ENCODE measurements at regions not wholly inside any gene's neighbourhood (a gene's known extent, or its start where the extent isn't known, plus 50 kb on each side); places are given as distances from the start of the nearest gene placed in this dataset.

DNA sequence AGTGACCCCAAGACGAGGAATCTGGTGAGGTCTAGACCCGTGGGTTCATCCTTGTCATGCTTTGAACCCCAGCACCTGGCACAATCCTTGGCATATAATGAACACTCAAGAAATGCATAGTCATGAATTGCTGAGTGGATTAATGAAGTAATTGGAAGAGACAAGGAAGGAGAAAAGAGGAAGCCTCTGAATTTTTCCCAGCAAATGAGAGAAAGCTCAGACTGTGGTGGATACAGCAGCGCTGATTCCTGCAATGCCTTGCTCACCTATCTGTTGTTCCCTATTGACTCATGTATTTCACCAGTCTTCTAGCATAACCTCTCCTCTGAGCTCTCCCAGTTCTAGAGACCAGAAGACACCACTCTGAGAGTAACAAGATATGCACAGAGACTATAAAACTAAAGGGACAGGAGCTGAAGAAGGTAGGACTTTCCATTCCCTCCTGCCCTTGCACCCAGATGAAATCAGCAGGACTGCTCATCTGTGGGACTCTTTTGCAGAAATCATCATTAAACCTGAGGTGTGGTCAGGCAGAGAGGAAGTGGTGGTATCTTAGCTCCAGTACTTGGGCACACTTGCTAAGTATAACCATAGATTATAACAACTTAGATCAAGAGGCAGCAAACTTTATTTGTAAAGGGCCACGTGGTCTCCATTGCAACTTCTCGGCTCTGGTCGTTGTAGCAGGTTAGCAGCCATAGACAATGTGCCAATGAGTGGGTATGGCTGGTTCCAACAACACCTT is 102.8 kb downstream of the MAF start:
- DNase-seq (ENCODE audit: low read depth in 2 of 2): no peak

GRCh38 chr16:79493911-79494310 is 106.6 kb downstream of the MAF start:
- no peak for DNase-seq (ENCODE audit: low read depth in 2 of 2)

DNA sequence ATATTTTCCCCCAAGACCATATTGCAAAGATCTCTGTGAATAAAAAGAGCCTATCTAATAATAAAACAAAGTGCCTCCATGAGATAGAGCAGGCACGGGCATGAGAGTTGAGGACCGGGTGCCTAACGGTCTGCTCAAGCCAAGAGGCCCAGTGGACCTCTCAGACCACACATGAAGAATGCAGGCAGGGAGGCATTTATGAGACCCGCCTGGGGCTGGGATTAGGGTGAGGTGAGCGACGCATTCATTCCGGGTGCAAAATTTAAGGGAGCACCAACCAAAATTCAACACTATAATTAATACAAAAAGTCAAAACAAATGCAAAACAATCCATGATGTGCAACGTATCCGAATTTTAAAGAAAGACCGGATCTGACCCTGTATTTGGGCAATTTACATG is 108.5 kb downstream of the MAF start:
- DNase-seq (ENCODE audit: low read depth in 2 of 2): no peak

- DNase-seq (ENCODE audit: low read depth in 2 of 2): no peak
Observed at GRCh38 chr16:79485020-79485419, 115.5 kb downstream of the MAF start.

DNA sequence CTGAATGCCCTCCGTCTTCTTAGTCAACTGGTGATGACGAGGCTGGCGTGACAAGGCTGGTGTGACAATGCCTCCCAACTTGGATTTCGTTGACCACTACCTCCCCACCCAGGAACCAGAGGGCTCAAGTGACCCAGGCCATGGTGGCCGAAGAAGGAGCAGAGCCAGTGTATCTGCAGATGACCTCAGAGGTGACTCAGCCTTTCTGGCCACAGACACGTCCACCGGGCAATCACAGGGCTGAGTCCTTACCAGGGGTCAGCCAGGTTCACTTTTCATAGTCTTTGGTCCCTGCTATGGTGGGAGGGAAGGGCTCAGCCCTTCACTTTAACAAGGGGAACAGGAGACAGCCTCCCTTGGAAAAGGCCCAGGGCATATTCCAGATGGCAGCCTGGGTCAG is 116.3 kb downstream of the MAF start:
- DNase-seq (ENCODE audit: low read depth in 2 of 2): no peak

GRCh38 chr16:79483336-79483735 is 117.2 kb downstream of the MAF start:
- no peak for DNase-seq (ENCODE audit: low read depth in 2 of 2)

GRCh38 chr16:79482011-79482410 is 118.5 kb downstream of the MAF start:
- DNase-seq (ENCODE audit: low read depth in 2 of 2): no peak

DNA sequence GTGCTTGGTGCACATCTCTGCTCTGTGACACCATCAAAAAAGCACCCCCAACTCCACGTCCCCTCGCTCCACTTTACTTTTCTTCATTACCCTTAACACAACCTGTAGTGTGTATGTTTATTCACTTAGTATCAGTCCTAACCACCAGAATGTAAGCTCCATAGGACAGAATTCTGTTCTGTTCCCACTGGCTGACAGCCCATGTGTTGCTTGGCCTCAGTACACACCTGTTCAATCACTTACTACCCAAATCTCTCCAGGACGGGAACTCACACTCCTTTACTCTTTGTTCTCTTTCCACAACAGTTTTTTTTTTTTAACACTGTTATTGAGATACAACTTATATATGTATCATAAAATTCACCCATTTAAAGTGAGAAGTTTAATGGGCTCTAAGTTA is 119.6 kb downstream of the MAF start:
- DNase-seq (ENCODE audit: low read depth in 2 of 2): no peak

DNA sequence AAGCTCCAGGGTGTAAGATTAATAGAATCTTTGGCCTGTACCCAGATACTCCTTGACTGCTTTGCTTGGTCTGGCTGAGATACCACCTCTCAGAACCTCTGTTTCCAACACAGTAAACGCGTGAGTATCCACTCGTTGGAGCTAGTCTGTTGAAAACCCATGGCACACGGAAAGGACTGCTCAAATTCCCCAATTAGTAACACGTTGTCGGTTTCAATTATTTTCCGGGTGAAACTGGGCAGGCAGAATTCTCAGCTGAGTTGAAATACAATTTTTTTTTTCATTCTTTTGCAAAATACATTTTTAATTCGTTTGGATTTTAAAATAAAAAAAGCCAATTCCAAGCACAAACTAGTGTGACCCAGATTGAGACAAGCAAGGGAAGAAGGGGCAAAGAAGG is 120.5 kb downstream of the MAF start:
- no peak for DNase-seq (ENCODE audit: low read depth in 2 of 2)

GRCh38 chr16:79476580-79476979 is 124.0 kb downstream of the MAF start:
- no peak for DNase-seq (ENCODE audit: low read depth in 2 of 2)

- no peak for DNase-seq (ENCODE audit: low read depth in 2 of 2)
Observed at GRCh38 chr16:79475841-79476240, 124.7 kb downstream of the MAF start.

DNA sequence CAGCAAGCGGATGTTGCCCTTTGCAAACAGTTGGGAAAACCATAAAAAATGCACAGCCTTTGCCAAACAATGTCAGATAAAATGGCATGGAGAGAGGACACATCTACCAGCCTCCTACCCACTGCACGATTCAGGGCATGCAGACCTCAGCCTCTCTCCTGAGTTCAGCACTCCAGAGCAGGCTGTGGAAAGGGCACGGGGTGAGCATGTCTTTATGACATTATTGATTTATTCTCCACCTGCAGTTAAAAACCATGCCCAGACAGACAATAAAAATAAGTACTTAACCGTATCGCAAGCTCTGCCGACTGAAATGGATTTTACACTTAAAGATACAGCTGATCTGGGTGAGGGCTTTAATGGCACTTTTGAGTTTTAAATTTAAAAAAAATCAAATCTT is 127.1 kb downstream of the MAF start:
- DNase-seq (ENCODE audit: low read depth in 2 of 2): no peak

DNA sequence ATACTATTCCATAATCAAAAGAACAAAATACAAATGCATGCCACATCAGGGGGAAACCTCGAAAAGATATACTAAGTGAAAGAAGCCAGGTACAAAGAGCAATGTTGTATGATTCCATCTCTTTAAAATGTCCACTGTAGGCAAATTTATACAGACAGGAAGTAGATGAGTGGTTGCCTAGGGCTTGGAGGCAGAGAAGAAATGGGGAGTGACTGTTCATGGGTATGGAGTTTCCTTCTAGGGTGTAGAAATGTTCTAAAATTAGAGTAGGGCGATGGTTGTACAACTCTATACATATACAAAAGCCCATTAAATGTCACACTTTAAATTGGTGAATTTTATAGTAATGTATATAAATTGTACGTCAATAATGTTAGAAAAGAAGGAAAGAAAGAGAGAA is 128.1 kb downstream of the MAF start:
- DNase-seq (ENCODE audit: low read depth in 2 of 2): no peak

- DNase-seq (ENCODE audit: low read depth in 2 of 2): no peak
Observed at GRCh38 chr16:79469999-79470398, 130.5 kb downstream of the MAF start.

DNA sequence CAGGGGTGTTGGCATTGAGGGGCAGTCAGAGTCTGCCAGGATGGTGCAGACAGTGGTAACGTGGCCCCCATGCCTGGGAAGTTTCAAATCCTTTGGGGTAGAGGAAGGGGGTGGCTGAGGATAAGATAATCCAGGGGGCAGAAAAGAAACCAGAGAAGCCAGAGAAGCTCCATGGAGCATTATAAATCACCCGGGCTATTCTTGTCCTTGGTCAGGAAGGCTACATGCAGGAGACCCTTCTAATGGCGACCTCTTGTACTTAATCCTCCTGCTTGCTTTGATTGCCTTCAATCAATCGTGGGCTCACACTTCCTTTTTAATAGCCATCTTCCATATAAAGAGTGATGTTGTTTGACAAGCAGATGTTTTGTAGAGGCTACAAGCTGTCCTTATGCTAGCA is 131.9 kb downstream of the MAF start:
- DNase-seq (ENCODE audit: low read depth in 2 of 2): no peak

- DNase-seq (ENCODE audit: low read depth in 2 of 2): no peak
Observed at GRCh38 chr16:79468121-79468552, 132.4 kb downstream of the MAF start.

GRCh38 chr16:79466111-79466510 is 134.4 kb downstream of the MAF start:
- no peak for DNase-seq (ENCODE audit: low read depth in 2 of 2)

DNA sequence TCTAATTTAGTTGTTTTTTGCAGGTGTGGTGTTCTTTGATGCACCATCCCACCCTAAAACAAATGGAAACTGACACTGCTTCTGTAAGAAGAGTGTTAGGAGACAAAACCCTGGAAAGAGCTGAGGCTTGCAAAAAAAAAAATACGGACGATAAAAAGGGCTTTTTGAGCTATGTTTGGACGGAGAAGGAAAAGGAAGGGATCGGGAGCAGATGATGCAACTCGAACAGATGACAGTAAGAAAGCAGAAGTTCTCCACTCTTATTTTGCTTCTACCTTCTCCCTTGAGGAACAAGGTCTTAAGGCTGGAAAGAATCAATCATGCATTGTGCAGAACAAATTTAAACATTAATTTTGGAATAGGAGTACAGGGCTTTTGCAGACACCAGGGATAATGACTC is 136.7 kb downstream of the MAF start:
- DNase-seq (ENCODE audit: low read depth in 2 of 2): no peak

- DNase-seq (ENCODE audit: low read depth in 2 of 2): no peak
Observed at GRCh38 chr16:79456036-79456435, 144.5 kb downstream of the MAF start.

DNA sequence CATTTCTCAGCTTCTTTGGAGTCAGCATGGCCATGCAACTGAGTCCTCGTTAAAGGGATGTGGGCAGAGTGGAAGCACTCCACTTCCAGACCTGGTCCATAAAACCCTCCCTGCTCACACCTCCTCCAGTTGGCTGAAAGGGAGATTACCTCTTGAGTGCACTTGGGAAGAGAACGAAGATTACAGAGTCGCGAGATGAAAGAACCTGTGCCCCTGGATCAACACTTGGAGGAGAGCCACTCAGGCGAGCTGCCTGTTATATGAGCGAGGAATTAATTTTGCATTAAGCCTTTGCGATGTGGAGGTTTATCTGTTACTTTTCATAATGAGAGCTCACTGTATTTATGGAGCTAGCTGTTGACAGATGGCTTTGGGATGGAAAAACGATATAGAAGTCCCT is 147.9 kb downstream of the MAF start:
- no peak for DNase-seq (ENCODE audit: low read depth in 2 of 2)

DNA sequence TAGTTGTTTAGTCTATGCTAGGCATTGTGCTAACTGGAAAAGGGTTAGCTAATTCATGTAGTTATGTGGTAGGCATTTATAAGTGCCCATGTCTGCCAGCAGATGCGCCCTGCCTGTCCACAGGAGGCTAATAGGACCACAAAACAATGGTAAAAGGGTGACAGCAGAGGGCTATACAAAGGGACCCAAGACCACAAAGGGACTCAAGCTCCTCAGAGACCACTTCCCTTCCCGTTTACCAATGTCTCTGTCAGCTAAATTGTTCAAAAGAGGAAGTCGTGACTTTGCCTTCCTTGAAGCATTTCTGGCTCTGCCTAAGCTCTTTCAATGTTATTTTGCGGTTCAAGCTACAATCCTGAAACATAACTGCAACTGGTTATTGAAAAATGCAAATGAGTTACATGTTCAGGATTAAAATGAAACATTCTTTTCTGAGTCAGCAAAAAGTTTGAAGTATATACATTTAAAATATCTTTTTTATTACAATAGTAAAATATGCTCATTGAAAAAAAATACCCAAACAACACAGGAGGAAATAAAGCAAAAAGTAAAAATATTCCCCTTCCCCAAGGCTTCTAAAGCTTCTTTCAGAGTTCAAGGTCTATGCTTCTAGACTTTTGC is 149.2 kb downstream of the MAF start:
- DNase-seq (ENCODE audit: low read depth in 2 of 2): no peak

GRCh38 chr16:79449900-79450299 is 150.6 kb downstream of the MAF start:
- no peak for DNase-seq (ENCODE audit: low read depth in 2 of 2)

DNA sequence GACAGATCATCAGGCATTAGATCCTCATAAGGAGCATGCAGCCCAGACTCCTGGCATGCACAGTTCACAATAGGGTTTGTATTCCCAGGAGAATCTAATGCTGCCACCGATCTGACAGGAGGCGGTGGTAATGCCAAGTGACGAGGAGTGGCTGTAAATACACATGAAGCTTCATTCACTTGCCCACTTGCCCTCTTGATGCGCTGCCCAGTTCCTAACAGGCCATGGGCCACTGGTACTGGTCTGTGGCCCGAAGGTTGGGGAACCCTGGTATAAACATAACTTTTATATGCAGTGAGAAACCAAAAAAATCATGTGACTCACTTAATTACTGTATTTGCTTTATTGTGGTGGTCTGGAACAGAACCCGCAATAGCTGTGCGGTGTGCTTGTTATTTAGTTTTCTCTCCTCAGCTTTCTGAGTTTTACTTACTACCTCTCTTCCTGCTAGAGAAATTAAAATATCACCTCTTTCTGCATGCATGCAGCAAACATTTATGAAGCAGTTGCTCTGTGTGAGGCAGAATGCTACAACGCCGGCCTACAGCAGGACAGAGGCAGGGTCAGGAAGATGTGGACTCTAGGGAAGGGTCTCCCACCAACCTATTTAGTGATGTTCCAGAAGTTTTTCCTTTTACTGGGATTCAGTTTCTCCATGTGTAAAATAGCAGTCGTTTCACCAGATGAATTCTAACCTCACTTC is 151.3 kb downstream of the MAF start:
- DNase-seq (ENCODE audit: low read depth in 2 of 2): no peak

Measured in stimulated activated CD8-positive, alpha-beta memory T cell treated with anti-CD3 and anti-CD28 coated beads, Interleukin-2, amount 100 ng/mL, for 1 hour (primary cell).